DMS114 treated with DMSO at 0.1 percent for 48 hours (cell line): ENCODE measurements at regions not wholly inside any gene's neighbourhood (a gene's known extent, or its start where the extent isn't known, plus 50 kb on each side); places are given as distances from the start of the nearest gene placed in this dataset.
"Not testable (repeated sequence)": the region's sequence is repeated elsewhere in the genome, so short reads cannot be mapped to it uniquely, and the experiment has no call there.

ENCODE experiments used
- DNase-seq: peaks from one replicate; lab custom pipeline; 2025; ENCODE audit not compliant: unreplicated experiment; lab: John Stamatoyannopoulos, UW

DNA sequence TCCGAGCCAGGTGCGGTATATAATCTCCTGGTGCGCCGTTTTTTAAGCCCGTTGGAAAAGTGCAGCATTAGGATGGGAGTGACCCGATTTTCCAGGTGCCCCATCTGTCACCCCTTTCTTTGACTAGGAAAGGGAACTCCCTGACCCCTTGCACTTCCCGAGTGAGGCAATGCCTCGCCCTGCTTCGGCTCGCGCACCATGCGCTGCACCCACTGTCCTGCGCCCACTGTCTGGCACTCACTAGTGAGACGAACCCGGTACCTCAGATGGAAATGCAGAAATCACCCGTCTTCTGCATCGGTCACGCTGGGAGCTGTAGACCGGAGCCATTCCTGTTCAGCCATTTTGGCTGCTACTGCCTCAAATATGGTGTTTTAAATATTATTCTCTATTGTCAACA lies 198.0 kb downstream of the MEIS1 start:
- DNase-seq = not testable (repeated sequence)

DNA sequence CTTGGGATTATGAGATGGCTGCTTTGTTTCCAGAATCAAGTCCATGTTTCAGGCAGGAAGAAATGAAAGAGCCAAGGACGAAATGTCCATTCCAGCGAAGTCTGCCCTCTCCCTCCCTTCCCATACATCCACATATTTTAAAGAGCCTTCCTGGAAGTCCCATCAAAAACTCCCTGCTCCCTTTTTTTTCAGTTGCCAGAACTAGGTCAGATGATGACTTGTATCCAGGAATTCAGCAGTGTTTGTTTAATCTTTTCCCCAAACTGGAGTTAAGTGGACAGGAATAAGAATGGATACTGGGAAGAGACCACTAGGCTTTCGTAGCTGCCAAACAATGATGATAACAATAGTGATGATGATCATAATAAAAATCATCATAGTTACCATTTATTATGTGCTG lies 198.7 kb downstream of the MEIS1 start:
- DNase-seq = no peak

DNA sequence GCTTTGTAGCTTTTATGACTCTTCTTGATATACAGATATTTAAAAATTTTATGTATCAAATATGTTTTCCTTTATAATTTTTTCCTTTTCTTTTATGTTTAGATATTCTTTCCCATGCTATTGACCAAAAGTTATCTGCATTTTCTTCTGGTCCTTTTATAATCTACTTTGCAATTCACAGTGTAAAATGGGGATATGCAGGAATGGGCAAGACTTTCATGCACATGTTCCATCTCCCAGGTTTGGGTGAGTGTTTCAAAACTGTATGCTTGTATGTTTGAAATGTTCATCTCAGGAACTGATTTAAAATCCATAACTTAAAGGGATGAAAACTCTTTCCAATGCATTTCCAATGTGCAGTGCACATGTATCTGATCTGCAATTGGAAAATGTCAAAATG lies 199.9 kb downstream of the MEIS1 start:
- no peak for DNase-seq

DNA sequence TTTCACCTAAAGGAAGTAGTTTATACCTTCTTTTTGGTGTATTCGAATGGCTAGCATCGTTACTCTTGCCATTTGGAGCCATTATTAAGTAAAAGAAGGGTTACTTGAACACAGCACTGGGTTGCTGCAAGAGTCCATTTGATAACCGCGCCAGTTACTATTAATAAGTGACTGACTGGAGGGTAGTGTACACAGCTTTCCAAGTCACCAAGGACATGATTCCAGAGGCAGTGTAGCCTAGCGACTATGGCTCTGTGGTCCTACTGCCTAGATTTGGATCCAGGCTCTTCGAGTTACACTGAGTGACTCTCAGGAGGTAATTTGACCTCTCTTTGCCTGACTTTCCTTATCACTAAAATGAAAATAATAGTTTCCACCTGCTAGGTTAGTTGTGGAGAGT lies 206.8 kb downstream of the MEIS1 start:
- no peak for DNase-seq

DNA sequence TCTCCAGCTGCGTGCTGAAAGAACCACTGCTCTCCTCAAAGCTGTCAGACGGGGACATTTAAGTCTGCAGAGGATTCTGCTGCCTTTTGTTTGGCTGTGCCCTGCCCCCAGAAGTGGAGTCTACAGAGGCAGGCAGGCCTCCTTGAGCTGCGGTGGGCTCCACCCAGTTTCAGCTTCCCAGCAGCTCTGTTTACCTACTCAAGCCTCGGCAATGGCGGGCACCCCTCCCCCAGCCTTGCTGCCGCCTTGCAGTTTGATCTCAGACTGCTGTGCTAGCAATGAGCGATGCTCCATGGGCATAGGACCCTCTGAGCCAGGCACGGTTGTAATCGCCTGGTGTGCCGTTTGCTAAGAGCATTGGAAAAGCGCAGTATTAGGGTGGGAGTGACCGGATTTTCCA lies 213.2 kb downstream of the MEIS1 start:
- DNase-seq = not testable (repeated sequence)

DNA sequence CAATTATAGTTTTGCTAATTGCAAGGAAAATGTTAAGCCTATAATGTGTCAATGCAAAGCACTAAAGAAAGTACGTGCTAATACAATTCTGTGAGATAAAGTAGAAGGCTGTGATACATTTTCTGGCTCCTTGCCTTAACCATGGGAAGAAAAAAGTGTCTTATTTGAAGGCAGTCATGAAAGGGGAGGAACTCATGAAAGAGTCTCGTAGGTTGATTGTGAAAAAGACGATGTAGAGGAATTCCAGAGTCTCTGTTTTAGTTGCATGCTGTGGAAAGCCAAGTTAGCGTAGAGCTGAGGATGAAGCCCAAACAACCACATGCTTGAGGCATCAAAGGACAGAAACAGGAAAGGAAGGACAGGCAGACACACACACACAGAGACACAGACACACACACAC lies 214.1 kb downstream of the MEIS1 start:
- DNase-seq = no peak

DNA sequence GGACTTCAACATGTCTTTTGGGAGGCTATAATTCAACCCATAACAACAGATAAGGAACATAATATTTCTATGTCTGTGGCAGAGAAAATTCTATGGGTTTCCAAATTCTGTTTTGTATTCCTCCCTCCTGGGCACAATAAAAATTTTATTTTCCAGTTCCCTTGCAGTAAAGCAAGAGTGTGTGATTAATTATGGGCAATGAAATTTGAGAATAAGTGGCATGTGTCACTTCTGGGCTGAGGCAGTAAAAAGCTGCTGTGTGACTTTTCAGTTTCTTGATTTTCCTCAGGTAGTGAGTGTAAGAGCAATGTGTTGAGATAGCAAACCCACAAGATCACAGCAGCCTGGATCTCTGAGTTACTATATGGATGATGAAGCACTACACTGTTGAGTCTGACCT lies 216.4 kb downstream of the MEIS1 start:
- no peak for DNase-seq

DNA sequence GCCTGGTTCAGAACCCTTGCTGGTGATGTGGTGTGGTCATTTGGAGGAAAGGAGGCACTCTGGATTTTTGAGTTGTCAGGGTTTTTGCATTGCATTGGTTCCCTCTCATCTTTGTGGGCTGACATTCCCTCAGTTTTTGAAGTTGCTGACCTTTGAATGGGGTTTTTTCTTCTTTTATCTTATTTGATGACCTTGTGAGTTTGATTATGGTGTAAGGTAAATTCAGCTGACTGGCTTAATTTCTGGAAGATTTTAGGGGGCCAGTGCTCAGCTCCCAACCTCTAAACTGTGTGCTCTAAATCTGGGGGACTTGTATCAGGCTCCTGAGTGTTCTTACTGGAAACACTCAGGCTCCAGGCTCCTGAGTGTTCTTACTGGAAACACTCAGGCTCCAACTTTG lies 225.9 kb downstream of the MEIS1 start:
- no peak for DNase-seq

DNA sequence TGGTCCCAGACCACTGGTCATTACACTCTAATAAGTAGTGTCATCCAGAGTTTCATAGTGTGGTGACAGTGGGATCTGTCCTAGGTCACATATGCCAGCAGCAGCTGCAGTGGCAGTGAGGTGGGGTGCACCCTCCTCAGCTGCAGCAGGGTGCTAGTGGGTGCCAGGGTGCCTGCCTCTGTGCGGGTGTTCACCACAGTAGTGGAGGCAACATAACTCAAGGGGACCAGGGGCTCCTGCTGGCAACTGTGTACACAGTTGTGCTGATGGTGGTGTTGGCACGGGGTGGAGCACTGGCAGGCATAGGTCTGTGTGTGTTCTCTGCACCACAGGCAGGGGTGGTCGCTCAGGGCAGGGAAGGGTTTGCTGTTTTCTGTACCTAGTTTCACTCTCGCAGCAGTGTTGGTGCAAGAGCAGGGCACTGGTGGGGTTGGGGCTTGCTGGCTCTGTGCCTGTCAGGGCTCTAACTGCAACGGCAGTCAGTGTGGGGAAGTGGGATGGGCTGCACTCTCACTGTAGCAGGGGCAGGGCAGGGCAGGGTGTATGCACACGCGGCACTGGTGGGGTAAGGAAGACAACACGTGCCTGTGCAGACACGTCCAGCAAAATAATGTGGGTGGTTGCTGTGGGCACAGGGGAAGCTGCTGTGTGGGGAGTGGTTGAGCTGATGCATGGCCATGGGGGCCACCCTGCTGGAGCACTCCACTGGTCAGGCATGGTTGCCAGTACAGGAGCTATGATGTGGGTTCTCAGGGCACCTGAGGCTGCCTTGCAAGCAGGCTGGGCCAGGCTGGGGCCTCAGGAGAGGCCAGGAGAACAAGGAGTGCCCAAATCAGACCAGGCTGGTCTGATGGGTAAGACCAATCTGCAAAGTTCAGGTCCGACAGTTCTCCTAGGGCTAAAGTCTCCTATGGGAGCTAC lies 226.6 kb downstream of the MEIS1 start:
- no peak for DNase-seq

DNA sequence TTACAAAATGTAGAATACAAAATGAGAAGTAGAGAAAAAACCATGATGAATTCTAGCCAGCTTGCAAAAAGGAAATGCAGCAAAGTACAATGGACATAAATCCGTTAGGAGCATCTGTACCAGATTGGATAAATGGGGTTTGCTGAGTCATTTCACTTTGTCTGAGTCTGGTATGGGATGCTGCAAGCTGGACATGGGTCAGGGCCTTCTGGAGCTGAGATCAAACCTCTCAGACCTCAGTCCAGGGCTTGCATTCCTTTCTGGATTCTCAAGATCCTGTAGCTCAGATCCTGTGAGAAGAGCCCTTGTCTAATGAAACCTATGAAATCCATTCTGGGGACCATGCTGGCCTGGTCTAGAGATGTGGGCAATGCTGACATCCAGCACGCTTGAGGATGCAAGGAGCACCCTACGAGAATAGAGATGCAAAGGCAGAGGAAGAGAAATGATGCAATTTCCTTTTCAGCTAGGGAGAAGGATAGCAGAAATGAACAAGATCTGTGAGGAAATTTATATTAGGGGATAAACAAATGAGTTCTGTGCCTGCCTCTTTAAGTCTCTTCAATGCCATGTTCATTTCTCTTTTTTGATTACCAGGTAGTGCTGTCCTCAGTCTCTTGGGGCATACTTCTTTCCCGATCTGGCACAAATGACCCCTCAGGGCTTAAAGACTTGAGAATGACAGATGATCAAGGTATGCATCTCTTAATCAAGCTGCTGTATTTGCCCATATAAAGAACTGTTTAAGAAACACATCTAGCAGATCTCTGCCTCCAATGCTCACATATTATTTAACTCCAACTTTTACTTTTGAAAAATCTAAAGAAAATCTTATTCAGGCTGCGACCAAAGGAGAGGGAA lies 230.4 kb downstream of the MEIS1 start:
- DNase-seq = no peak

DNA sequence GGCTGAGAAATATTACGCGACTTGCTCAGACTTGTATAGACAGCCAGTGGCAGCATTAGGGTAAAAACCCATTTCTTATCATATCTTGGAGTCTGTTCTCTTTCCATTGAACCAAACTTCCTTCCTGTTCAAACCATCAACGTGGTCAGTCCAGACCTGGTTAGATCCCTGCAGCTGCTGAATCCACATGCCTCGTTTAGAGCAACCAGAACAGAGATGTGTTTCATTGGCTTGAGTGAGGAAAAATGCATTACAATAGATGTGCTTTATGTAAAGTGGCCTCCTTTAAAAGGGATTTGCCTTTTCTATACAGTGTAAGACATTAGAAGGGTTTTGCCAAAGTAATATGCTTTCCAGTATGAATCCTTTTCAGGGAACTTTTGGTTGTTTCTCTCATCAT lies 232.4 kb downstream of the MEIS1 start:
- DNase-seq = no peak

DNA sequence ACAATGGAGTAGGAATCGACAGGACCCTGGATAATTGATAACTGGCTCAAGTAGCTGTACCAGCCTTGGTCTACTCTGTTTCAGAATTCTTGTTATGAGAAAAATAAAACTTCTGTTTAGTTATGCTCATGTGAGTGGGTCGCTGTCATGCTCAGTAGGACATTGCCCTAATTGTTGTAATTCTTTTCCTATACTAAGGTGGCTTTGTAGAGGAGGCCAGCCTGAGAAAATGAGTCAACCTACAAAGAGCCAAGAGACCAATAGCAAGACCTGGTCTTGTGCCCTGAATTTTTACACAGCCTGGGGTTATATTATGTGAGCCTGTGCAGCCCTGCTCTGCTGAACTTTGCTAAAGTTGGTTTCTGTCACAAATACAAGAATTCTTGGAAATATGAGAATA lies 238.4 kb downstream of the MEIS1 start:
- no peak for DNase-seq

DNA sequence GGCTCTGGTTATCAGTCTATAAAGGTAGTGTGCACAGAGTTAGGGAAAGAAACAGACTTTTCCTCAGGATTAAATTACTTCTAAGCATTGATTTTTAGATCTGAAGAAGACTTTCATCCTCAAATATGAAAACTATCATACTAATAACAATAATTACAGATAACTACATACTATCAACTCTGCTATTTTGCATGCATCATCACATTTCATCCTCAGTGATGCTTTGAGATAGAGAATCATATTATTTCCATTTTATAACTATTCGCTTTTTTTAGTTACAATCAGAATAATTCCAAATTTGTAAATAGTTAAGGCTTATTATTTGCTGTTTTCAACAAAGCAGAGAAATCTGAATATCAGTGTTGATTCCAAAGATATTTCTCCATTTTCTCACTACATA lies 239.2 kb downstream of the MEIS1 start:
- DNase-seq = no peak

DNA sequence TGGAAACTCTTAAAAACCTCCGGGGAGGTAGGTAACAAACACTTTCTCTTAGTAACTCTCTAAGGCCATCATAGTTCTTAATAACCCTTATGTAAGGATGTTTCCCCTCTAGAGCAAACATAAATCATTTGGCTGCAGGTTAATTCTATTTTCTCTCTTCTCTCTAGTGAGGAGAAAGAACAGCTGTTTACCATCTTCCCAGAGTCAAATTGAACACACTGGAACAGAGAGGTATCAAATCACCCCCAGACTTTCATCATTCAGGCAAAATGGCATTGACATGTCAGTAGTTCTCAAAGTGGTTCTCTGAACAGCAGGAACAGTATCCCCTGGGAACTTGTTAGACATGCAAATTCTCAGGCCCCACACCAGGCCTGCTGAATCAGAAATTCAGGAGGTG lies 240.7 kb downstream of the MEIS1 start:
- no peak for DNase-seq

DNA sequence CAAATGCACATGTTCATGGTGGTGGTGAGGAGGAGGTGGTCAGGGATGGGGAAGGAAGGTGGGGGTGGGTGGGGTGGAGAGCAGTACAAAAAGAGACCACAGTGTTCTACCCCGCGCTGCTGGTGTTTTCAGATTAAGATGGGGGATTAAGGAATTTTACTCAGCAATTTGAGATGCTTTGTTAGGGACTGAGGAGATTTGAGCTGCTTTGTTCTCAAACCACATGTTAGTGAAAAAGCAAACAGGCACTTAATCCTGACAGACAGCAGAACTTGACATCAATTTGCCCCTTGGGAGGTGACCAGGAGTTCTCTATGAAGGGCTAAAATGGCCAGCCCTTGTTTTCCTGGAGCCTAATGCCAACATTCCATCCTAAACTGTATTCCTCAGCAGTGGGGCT lies 244.5 kb downstream of the MEIS1 start:
- no peak for DNase-seq

DNA sequence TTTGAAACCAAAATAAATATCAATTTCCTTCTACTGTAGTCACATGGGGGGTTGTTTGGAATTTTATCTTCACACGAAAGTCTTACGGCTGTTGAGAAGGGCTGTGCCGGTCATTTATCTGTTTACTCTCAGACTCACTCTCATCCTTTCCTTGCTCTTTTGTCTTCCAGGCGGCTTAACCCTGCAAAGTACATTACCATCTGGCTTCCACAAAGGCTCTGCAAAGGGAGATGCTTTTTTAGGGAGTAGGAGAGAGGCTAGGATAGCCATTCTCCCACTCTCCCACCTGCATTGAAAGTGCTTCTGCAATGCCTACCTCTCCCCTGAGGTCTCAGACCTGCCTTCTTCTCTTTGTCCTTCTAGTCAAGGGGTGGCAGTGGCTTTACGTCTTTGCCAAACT lies 247.6 kb downstream of the MEIS1 start:
- no peak for DNase-seq

DNA sequence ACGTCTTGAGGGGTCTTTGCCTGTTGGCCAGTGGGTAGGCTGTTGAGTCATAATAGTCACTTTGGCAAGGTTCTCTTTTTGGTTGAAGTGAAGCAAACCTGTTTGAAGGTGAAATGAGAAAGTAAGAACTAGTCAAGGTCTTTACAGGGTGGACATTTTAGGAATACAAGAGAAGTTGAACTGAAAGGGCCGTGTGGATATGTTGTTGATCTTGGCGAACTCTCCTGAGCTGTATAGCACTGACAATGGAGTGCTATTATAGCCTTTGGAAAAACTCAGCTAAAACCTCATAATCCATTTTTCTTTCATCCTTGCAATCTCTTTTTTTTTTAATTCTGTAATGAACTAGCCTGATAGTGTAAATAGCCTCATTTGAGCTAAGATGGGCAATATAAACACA lies 248.1 kb downstream of the MEIS1 start:
- no peak for DNase-seq

DNA sequence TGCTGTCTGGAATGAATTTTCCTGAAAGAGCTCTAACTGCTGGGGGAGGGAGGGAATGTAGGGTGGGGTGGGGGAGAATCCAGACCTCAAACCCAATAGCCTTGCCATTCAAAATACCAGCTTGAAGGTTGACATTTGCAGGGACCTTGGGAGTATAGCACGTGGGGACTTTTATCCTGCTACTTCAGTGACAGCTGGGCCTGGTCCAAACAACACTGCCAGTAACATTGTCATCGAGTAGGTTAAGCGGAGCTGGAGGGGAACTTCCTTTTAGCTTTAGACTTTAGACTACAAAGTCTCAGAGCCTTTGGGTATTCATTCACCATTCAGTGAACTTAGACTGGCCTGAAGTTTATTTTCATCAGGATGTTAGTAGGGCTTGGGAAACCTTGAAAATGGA lies 248.7 kb downstream of the MEIS1 start:
- no peak for DNase-seq

DNA sequence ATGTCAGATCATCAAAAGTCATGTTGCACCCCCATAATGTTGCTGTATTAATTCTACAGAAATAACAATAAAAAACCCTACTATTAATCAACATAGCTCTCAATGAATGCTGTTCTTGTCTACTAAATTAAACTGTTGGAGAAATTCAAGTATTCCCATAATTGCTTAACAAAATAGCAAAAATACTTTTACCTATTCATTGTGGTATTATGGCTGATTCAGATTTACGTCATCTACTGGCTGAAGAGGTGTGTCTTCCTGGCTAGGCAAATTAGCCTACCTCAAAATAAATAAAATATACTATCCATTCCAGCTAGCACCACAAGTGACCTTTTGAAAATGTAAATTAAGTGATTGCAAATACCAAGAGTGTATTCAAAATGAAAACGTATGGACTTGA lies 249.4 kb downstream of the MEIS1 start:
- DNase-seq = no peak

DNA sequence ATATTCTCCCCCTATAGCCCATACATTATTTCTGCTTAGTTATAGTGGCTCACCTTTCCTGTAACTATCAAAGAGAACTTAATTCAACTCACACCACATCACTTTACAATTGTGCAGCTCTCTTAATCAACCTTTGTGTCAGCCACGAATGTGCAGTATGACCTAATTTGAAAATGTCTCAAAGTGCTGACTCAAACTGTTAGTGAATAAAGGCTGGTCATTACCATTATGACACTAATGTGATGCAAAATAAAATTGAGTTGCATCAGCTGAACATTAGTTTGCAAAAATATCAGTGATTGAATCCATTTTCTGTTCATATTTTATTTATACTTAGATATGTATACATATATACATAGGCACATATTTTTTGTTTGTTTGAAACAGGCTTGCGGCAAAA lies 251.8 kb downstream of the MEIS1 start:
- no peak for DNase-seq

DNA sequence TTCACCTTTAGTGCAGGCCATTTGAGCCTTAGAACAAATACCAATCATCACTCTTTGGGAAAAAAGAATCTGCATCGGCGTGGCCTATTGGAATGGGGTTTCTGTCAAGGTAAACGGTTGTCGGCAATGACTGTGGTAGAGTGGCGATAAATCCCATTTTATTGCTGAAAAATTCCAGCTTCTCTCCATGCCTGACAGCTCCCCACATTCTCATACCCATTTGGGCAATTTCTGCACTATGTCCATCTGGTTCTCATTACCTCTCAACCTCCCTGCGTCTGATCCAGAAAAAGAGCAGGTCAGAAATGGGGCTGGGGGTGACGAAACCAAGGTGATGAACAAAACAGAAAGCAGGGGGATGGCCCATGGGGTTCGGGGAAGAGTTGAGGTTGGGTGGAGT lies 254.0 kb downstream of the MEIS1 start:
- DNase-seq = no peak

DNA sequence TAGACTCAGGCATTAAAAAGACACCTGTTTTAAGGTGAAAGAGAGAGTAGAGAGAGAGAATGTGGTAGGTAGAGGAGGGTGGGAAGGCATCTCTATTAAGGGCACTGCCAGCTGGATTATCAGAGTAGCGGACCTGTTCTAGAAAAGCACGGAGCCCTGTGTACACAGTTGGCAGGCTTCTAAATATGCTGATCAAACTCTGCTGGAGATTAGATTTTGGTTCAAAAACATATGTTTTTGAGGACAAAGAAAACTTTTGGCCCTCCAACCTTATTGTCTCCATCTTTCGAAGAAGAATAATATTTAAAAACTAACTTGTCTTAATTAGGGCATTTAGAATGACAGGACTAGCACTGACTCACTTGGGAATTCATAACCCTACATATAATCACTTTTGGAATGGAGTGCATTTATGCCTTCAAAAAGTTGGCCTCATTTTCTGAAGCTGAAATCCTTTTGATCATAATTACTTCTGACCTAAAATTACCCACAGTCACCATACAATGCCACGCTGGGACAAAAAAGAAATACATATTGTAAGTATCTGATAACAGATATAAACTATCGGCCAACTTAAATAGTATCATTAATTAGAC lies 254.6 kb downstream of the MEIS1 start:
- DNase-seq = no peak
